ENCODE measurements at regions not wholly inside any gene's neighbourhood (a gene's known extent, or its start where the extent isn't known, plus 50 kb on each side); places are given as distances from the start of the nearest gene placed in this dataset.

DNA sequence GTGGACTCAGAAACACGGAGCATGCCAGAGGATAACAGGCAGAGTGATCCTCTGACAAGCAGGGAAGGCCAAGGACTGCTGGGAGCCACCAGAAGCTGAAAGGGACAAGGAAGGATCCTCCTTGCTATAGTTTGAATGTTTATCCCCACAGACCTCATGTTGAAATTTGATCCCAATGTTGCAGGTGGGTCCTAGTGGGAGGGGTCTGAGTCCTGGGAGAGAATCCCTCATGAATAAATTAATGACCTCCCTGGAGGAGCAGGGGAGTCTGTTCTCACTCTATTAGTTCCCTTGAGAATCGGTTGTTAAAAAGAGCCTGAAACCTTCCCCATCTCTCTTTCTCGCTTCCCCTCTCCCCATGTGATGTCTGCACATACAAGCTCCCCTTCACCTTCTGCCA, 124.4 kb downstream of the FBXO15 start:
- DNase-seq (ENCODE audit: low read depth in 2 of 2), result no peak

DNA sequence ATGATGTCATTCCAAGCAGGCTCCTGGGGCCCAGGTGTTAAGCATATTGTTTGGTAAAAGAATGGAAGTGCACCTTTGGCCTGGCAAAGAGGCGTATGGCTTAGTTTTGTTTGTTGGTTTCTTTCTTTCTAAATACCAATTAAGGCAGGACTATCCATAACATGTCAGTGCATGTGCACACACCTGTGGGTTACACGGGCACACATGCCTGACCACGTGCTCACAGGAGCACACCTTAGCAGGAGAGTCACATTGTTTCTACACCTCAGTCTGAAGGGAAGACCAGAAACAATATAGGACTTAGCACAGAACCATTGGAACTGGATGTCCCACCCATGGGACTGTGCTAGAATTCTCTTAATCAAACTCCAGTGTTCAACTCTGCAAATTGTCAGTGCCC, 127.8 kb downstream of the FBXO15 start:
- no peak for DNase-seq (ENCODE audit: low read depth in 2 of 2)

DNA sequence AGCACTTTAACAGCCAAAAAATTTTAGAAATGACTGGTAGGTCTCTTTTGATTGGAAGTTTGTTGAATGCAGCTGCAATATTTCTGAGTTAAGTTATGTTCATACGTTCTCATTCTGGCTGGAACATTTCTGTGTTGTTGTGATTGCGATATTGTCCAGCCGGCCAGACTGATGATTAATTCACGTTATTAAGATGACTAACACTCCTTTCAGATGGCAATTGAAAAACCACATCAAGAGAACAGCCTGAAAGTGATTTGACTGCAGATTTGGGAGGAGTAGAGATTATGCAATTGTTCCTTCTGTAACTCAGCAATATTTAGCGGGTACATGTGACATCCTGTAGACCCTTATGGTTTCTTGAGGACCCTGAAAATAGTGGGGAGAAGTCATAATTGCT, 133.7 kb downstream of the FBXO15 start:
- no peak for DNase-seq (ENCODE audit: low read depth in 2 of 2)

DNA sequence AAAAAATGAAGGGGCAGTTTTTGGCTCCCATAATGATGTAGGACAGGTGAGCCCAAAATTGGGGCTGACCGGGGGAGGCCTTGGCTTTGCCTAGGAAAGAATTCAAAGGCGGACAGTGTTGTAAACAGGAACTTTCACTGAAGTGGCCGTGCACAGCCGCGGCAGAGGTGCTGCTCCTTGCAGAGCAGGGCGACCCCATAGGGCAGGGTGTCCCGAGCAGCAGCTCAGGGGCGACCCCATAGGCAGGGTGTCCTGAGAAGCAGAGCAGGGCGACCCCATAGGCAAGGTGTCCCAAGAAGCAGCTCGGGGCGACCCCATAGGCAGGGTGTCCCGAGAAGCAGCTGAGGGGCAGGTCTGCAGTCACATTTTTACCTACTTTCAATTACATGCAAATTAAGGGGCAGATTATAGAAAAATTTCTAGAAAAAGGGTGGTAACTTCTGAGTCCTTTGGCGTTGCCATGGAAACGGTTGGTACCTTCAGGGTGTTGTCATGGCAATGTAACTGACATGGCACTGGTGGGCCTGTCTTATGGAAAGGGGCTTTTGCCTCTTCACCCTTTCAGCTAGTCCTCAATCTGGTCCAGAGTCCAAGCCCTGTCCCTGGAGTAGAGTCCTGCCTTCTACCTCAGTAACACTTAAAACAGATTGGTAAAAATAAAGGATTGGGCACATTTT, 134.5 kb downstream of the FBXO15 start:
- no peak for DNase-seq (ENCODE audit: low read depth in 2 of 2)

DNA sequence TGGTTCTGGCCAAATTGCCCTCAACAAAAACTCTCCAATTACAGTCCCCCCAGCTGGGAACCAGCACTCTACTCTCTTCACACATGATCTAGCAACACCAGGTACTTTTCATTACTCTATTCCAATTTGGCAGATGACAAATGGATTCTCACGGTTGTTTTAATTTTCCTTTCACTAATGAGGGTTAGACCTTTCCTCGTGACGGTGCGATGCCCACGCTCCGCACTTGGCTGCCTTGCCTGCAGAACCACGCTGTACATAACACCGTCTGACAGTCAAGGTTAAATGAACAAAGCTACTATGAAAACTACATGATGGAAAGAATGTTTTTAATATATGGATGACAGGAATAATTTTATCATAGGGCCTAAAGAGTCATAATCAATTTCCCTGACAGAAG, 141.5 kb downstream of the FBXO15 start:
- DNase-seq (ENCODE audit: low read depth in 2 of 2), result no peak

DNA sequence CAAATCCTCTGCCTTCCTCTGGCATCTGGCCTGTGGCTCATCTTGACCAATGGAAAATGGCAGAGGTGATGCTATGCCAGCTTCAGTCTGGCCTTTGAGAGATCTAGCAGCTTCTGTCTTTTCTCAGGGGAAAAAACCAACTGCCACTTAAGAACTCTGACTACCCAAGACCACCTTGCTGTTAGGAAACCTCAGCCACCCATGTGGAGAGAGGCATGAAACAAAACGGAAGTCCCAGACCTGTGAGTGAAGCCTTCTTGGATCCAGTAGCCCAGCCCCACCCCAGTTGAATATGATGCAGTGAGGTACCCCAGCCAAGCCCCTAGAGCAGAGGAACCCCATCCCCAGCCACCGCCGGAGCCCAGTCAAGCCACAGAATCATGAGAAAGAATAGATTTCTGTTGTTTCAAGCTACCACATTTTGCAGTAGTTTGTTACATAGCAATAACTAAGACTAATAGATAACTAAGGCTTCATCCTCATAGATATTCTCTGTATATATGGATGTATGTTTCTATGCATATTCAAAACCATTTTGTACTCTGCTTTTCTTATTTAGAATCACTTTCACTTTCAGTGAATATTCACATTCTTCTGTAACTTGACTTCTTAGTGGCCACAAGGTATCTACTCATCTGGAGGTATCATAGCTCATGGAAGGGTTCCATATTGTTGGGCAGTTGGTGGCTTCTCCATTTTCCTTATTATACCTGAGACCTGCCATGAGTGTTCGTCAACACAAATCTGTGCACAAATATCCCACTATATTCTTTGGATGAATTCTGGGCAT, 142.1 kb downstream of the FBXO15 start:
- no peak for DNase-seq (ENCODE audit: low read depth in 2 of 2)

DNA sequence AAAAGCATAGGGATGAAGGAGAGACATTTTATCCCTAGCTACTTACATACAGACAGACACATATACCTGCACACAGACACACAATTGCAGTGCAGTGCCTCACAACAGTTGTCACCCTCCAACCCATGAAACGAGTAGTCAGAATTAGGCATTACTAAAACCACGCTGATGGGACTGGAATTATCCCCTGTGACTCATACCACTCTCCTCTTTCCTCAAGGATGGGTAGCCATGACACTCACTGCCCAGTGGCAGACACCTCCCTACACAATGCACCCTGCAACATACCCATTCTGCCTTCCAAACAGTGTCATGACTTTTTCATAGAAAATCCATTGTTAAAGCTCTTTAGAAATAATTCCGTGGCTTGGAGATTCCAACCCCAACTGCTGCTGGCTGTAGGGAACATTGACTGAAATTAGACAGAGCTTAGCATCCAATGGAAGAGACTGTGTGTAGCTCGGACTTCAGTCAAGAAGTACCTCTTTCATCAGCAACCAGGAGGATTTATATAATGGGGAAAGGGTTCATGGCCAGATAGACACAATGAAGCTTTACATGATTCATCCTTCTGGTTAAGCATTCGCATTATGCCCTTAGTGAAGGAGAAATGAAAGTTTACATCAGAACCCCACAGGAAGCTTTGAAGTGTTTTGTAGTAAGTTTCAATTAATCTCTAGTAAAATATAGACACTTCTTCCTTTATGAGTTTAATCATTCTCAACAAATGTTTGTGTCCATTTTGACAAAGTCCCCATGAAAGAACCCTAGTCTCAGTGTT, 155.2 kb downstream of the FBXO15 start:
- no peak for DNase-seq (ENCODE audit: low read depth in 2 of 2)

DNA sequence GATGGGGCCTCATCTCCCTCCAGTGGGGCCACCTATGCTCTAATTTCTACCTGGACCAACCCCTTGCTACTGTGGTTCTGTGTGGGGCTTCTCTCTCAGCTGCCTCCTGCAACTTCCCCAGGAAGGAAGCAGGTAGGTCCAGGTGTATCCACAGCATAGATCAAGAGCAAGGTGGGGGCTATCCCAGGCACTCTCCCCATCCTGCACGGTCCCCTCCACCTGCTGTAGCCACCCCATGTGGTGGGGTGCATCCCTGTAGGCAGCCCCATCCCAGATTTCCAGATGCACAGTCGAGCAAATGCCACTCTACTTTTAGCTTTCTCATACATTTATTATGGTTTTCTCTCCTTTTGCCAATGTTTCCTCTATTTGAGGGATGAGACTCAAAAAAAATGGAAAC, 156.1 kb downstream of the FBXO15 start:
- no peak for DNase-seq (ENCODE audit: low read depth in 2 of 2)

DNA sequence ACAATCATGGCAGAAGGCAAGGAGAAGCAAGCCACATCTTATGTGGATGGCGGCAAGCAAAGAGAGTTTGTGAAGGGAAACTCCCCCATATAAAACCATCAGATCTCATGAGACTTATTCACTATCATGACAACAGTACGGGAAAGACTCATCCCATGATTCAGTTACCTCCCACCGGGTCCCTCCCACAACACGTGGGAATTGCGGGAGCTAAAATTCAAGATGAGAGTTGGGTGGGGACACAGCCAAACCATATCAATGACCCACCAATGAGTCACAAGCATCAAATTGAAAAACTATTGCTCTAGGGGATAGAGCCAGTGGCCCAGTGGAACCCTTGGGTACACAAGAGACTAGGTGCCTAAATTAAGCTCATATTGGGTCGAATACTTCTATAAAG, 157.4 kb downstream of the FBXO15 start:
- no peak for DNase-seq (ENCODE audit: low read depth in 2 of 2)

DNA sequence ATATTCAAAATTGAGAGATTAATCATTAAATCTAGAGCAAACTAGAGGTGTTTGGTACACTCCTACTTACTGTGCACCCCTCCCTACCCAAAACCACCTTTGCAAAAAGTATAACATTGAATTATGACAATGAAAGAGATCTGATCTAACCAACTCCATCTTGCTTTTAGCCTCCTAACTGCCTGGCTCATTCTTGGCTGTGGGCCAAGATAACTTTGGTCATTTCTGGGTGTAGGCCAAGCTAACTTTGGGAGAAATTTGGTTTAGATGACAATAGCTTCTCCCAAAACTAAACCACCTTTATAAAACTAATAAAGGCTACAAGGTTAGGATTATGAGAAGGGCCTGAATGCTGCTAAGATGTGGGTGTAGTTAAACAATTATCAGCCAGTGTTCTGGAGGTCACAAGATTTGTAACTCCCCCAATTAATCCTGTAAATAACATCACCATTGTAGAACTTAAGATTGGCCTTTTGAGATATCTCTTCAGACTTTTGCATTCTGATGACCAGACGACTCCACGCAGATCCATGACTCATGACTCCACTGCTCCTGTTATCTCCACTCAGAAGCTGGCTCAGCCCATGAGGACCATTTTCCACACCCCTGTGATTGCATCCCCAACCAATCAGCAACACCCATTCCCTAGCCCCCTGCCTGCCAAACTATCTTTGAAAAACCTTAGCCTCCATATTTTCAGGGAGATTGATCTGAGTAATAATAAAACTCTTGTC, 160.2 kb downstream of the FBXO15 start:
- DNase-seq (ENCODE audit: low read depth in 2 of 2), result no peak

DNA sequence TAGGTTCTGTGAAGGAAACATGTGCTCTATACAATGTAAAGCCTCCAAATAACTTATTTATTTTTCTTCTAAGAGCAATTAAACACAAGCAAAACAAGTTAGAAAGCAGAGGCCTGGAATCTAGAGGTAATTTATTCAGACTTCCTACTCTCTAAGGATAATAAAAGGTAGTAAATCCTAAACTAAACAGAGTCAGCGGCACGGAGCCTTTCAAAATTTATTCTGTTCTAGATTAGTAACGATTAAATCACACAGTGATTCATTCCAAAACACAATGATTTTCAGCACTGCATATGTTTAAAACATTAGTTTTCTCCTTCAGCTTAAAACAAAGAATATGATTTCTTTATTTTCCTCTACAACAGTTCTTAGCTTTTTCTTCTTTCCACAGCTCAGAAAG, 160.9 kb downstream of the FBXO15 start:
- no peak for DNase-seq (ENCODE audit: low read depth in 2 of 2)

DNA sequence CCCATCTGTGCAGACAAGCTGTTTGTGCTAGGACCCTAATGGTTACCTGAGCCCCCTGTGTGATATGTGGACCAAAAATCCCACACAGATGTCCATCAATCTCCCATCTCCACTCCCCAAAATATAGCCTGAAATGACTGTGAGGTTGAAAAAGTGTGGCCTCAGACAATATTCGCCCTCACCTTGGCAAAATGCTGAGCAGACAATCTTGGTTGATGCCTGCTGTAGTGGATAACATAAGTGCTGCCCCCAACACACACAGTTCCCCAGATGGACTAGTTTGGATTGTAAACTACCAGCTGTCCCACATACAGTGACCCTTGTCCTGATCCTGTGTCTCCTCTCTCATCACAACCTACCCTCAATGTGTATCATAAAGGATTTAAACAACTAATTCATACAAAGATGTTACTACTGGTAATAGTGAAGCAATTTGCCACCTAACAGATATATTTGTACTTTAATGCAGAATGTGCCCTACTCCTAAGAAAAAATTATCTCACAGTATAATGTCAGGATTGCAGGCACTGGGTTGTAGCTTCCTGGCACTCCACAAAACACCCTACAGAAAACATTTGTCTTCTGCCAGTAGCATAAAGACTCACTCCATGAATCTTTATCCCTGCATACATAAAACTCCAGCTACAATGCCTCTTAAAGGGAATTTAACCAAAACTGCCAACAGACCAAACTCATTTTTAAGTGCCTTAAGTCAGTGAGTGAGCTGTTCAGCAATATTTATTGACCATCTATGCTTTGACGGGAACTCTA, 161.6 kb downstream of the FBXO15 start:
- no peak for DNase-seq (ENCODE audit: low read depth in 2 of 2)

DNA sequence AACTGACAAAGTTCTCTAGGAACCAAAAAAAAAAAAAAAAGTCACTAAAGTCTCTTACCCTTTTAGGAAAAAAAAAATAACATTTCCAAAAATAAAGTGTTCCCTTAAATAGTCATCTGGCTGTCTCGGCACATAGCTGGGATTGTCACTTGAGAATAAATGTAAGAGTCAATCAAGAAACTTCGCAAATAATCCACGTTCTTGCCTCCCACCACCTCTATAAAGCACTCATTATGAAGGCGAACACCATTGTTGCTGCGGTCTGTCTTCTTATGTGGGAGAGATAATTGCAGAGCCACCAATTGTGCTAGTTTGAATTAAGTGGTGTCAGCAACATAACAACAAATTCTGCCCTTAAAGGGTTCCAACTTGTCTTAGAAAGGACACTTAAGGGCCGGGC, 163.7 kb downstream of the FBXO15 start:
- DNase-seq (ENCODE audit: low read depth in 2 of 2), result no peak

DNA sequence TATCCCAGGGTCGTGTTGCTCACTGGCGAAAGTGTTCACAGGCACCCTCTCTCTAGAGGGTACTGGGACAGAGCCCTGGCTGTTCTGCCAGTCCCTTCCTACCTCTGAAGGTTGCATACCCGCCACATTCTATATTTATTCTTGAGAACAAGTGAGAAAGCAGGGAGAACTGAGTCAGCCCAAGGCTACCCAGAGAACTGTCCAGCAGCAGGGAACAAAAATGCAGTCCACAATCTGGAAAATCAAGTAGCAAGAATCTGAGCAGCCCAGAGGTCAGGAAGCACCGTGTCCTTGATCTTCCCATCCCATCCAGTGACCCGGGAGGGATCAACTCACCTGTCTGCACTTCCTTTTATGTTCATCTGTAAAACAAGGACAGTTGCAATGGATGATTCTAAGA, 164.1 kb downstream of the FBXO15 start:
- DNase-seq (ENCODE audit: low read depth in 2 of 2), result no peak

DNA sequence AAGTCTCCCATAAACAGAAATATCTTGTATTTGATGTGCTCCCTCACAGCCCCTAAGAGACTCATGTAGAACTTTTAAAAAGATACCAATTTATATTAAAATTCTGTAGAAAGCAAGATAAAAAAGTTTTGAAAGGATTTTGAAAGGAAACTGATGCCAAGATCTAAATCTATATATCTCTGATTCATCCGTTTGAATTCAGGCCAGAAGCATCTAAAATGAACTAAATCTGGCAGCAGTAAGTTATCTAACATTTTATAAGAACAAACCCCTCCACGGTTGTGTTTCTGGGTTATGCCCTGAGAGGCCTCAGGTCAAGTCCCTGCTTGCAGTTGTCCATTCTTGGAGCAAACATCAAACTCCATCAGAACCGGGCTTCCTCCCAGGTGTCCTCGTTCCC, 165.8 kb downstream of the FBXO15 start:
- DNase-seq (ENCODE audit: low read depth in 2 of 2), result no peak

DNA sequence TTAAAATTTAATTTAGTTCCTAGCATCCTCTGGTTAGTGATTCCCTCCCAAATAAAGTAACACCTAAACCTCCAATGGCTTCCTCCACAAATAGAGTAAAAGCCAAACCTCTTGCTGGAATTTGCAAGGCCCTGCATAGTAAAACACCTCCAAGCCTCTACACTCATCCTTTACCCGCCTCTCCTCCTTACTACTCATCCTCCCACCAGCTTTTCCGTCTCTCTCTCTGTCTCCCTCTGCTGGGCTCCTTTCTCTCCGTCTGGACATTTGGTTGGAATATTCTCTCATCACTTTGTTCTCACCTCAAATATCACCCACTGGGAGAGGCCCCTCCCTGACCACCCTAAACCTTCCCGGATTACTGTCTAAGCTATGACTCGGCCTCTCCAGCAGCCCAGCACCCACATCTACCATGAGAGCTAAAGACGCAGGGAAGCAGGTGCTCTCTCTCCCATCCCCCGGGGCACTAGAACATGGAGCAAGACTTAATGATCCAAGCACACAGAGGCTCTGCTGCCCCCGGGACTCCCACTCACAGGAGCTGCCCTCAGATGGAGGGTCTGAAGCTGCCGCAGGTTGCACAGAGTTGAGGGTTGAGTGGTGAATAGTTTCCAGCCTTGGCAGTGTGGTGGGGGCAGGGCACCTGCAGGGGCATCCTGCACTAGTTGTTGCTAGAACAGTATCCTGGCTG, 167.2 kb downstream of the FBXO15 start:
- DNase-seq (ENCODE audit: low read depth in 2 of 2), result no peak

DNA sequence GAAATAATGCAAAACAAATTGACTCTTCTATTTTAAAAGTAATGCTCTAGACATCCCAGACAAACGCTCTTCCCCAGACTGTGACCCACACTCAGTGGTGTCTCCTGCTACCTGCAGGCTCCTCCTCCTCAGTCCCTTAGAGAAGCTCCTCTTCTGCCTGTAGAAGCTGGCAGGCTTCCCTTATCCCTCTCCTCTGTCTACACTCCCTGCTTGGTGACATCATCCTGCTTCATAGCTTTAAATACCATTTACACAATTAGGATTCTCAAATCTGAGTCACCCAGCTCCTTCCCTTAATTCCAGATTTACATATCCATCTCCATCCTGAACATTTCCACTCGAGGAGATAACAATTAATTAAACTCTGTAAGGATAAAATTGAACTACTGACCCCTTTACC, 167.9 kb downstream of the FBXO15 start:
- DNase-seq (ENCODE audit: low read depth in 2 of 2), result no peak

DNA sequence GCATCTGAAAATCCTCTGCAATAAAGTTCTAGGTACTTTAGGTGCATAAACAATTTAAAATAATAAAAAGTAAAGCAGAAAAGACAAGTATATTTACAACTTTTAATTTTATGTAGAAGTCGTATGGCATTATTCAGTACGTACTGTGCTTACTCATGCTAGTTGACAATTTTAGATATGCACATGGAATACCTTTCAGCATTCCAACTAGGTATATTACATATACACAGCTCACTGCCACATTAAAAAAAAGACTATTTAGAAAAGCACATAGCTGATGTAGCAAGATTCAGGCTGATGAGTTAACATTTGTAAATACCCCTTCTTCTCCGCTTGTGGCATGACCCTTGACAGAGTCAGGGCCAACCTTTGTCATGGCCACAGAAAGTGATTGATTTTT, 171.2 kb downstream of the FBXO15 start:
- no peak for DNase-seq (ENCODE audit: low read depth in 2 of 2)

DNA sequence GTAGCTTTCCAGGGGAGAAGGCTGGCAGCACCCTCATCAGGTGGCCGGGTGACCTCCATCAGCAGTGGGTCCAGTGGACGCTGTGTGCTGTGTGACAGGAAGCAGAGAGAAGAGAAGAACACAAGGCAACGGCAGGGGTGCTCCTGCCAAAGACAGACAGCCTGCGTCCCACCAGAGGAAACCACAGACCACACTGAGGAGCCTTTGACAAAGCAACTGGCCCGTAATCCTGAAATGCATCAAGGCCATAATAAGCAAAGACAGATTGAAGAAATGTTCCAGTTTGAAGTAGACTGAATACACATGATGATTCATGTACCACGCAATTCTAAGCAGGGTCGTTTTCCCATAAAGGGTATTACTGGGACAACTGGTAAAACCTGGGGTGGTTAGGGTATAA, 172.4 kb downstream of the FBXO15 start:
- DNase-seq (ENCODE audit: low read depth in 2 of 2), result no peak

DNA sequence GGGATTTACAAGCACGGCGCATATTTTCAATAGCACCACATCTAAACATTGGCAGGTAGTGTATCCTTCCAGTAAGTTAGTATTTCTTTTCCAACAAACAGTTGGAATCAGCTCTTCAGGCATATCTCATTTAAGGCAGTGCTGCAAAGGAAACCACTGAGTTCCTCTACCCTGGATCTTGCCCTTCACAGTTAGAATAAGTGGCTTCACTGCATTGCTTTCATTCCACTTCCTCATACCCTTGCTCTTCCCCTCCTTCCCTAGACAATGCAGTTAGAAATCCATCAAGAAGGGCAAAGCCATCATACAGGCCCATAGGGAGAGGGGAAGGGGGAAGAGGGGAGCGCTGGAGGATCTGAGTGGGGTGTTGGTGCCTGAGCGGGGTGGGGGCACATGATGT, 173.7 kb downstream of the FBXO15 start:
- DNase-seq (ENCODE audit: low read depth in 2 of 2), result no peak

DNA sequence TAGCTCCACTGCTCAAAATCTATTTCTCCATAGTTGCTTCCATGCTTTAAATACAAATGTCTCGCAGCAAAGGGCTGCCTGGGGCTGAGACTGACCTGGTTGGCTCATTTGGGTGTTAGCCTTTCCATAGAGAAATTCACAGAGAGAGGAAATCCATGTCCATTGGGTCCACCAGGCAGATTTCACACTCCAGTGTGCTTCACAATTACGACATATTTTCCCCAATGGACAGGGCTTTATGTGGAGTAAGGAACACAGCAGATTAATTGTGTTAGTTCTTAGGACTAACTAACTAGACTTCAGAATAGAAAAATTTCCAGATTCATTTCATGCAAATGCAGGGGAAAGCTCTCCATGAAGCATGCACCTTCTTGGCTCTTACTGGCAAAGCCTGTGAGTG, 180.7 kb downstream of the FBXO15 start:
- DNase-seq (ENCODE audit: low read depth in 2 of 2), result no peak
